ENCODE measurements at regions not wholly inside any gene's neighbourhood (a gene's known extent, or its start where the extent isn't known, plus 50 kb on each side); places are given as distances from the start of the nearest gene placed in this dataset.

- no peak for DNase-seq
- WGBS, 2 donors: 89% methylated on average over 6 to 8 of the region's 8 CpGs
- H3K27ac ChIP-seq: peak overlapping the region in 1 of 2 donors; percentile 29
- TF ChIP-seq CTCF (IDR thresholded peaks at IDR 0.05) (no peak), POLR2A (IDR thresholded peaks at IDR 0.05) (no peak)
- intact Hi-C loops (cut with DNase I; ENCODE audit: low total_unique reads): loop anchor here (10.0 kb wide), 1 partner anchor 324 kb away; no protein-coding TSS in a partner anchor
- no peaks in the 10 kb centered on the region for H3K36me3 ChIP-seq (ENCODE audit: low read depth, missing control alignments)
- no peak overlapping the region for H3K4me3 ChIP-seq
- H3K4me1 ChIP-seq: peaks cover 10% of the 10 kb centered on the region
- no peaks in the 10 kb centered on the region for H3K27me3 ChIP-seq
- no peaks in the 10 kb centered on the region for H3K9me3 ChIP-seq
Measured at GRCh38 chr2:181750305-181750704, 70.0 kb upstream of the NEUROD1 start.

GRCh38 chr2:181751266-181752030 is 71.1 kb upstream of the NEUROD1 start:
- 87 to 88% methylated on average over 6 of the region's 6 CpGs for WGBS, 2 donors
- intact Hi-C loops (cut with DNase I; ENCODE audit: low total_unique reads): loop anchor here (10.0 kb wide), 1 partner anchor 323 kb away; no protein-coding TSS in a partner anchor

GRCh38 chr2:181752301-181752700 is 72.0 kb upstream of the NEUROD1 start:
- Histone ChIP-seq H3K9me3 (no peaks in the 10 kb centered on the region), H3K4me3 (no peak overlapping the region), H3K36me3 (ENCODE audit: low read depth, missing control alignments) (no peaks in the 10 kb centered on the region), H3K27ac (peak overlapping the region; percentile 29 to 55), H3K27me3 (no peaks in the 10 kb centered on the region), H3K4me1 (peaks cover 10% of the 10 kb centered on the region)
- TF ChIP-seq POLR2A (IDR thresholded peaks at IDR 0.05) (no peak), CTCF (IDR thresholded peaks at IDR 0.05) (no peak)
- WGBS, 2 donors: 0% methylated on average over 1 of the region's 1 CpG
- intact Hi-C loops (cut with DNase I; ENCODE audit: low total_unique reads): loop anchor here (10.0 kb wide), 1 partner anchor 322 kb away; no protein-coding TSS in a partner anchor
- no peak for DNase-seq

More at GRCh38 chr2:181751266-181752030, 71.1 kb upstream of the NEUROD1 start:
- TF ChIP-seq CTCF (IDR thresholded peaks at IDR 0.05) (no peak), POLR2A (IDR thresholded peaks at IDR 0.05) (no peak)
- Histone ChIP-seq H3K27ac (peak overlapping the region; percentile 29 to 55), H3K27me3 (no peaks in the 10 kb centered on the region), H3K4me1 (peaks cover 10% of the 10 kb centered on the region), H3K36me3 (ENCODE audit: low read depth, missing control alignments) (no peaks in the 10 kb centered on the region), H3K9me3 (no peaks in the 10 kb centered on the region), H3K4me3 (no peak overlapping the region)
- no peak for DNase-seq

GRCh38 chr2:181753686-181754085 is 73.4 kb upstream of the NEUROD1 start:
- intact Hi-C loops (cut with DNase I; ENCODE audit: low total_unique reads): loop anchor here (10.0 kb wide), 1 partner anchor 321 kb away; no protein-coding TSS in a partner anchor
- no peaks in the 10 kb centered on the region for H3K9me3 ChIP-seq
- no peak overlapping the region for H3K4me3 ChIP-seq
- WGBS, 2 donors: 72 to 89% methylated on average over 4 of the region's 4 CpGs
- peaks cover 10% of the 10 kb centered on the region for H3K4me1 ChIP-seq
- no peaks in the 10 kb centered on the region for H3K27me3 ChIP-seq
- TF ChIP-seq POLR2A (IDR thresholded peaks at IDR 0.05): no peak
- no peak for TF ChIP-seq CTCF (IDR thresholded peaks at IDR 0.05)
- no peak overlapping the region for H3K27ac ChIP-seq
- H3K36me3 ChIP-seq (ENCODE audit: low read depth, missing control alignments): no peaks in the 10 kb centered on the region
- DNase-seq: no peak
